ENCODE measurements at regions not wholly inside any gene's neighbourhood (a gene's known extent, or its start where the extent isn't known, plus 50 kb on each side); places are given as distances from the start of the nearest gene placed in this dataset.
"Not testable (repeated sequence)": the region's sequence is repeated elsewhere in the genome, so short reads cannot be mapped to it uniquely, and the experiment has no call there.

DNA sequence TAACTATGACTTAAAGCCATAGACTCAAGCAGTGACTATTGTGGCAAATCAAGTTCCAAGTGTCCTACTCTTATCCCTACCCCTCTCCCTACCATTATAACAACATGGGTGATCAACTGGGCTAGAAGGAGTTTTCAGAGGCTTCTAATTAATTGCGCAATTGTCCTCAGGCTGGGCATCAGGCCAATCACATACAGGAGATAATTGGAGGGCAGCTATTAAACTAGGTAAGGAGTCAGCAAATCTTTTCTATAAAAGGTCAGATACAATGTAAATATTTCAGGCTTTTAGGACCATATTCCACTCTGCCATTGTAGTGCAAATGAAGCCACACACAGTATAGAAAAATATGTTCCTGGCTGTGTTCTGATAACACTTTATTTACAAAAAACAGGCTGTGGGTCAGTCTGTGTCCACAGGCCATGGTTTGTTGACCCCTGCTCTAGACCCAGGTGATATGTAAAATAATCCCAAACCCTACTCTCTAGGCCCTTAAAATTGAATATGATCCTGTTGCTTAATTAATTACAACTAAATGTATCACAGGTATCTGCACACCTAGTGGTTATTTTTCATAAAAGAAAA lies 141.4 kb upstream of the PIK3R1 start:
- no peak for TF ChIP-seq TAF1 (IDR thresholded peaks at IDR 0.05; ENCODE audit: low read depth, low read length)
- no peak for TF ChIP-seq POU2F2 (IDR thresholded peaks at IDR 0.05; ENCODE audit: low read depth, low read length)
- no peak for TF ChIP-seq PAX5 (IDR thresholded peaks at IDR 0.05; ENCODE audit: insufficient read depth, low read length, severe bottlenecking)
- TF ChIP-seq SPI1 (IDR thresholded peaks at IDR 0.05; ENCODE audit: low read depth, low read length), result no peak
- no peak for TF ChIP-seq POLR2AphosphoS5 (IDR thresholded peaks at IDR 0.05; ENCODE audit: low read depth, low read length)
- no peak for TF ChIP-seq POLR2A (IDR thresholded peaks at IDR 0.05; ENCODE audit: low read depth, low read length)
- FAIRE-seq, result no peak
- no peak for DNase-seq (ENCODE audit: insufficient read length, low spot score)

GRCh38 chr5:68071736-68072135 lies 143.8 kb upstream of the PIK3R1 start:
- no peak for TF ChIP-seq PAX5 (IDR thresholded peaks at IDR 0.05; ENCODE audit: insufficient read depth, low read length, severe bottlenecking)
- TF ChIP-seq POU2F2 (IDR thresholded peaks at IDR 0.05; ENCODE audit: low read depth, low read length), result no peak
- TF ChIP-seq POLR2A (IDR thresholded peaks at IDR 0.05; ENCODE audit: low read depth, low read length), result no peak
- no peak for TF ChIP-seq POLR2AphosphoS5 (IDR thresholded peaks at IDR 0.05; ENCODE audit: low read depth, low read length)
- no peak for TF ChIP-seq TAF1 (IDR thresholded peaks at IDR 0.05; ENCODE audit: low read depth, low read length)
- no peak for TF ChIP-seq SPI1 (IDR thresholded peaks at IDR 0.05; ENCODE audit: low read depth, low read length)
- FAIRE-seq, result peak; percentile 51
- DNase-seq (ENCODE audit: insufficient read length, low spot score), result no peak

DNA sequence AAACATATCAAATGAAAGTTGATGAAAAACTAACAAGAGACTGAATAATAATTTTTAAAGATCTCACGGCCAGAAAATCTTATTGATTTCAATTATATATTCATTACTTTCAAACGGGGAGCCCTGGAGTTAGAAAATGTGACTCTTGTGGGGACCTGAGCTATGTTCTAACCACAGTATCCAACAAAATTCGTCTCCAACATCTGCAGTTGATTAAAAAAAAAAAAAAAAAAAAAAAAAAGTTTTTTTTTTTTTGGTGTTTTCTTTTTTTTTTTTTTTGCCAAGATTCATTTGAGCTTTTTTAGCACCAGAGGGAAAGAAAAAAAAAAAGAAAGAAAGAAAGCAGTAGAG lies 144.3 kb upstream of the PIK3R1 start:
- FAIRE-seq (no peak), DNase-seq (ENCODE audit: insufficient read length, low spot score) (no peak)
- TF ChIP-seq POU2F2 (IDR thresholded peaks at IDR 0.05; ENCODE audit: low read depth, low read length), result no peak
- TF ChIP-seq TAF1 (IDR thresholded peaks at IDR 0.05; ENCODE audit: low read depth, low read length), result no peak
- no peak for TF ChIP-seq PAX5 (IDR thresholded peaks at IDR 0.05; ENCODE audit: insufficient read depth, low read length, severe bottlenecking)
- no peak for TF ChIP-seq POLR2AphosphoS5 (IDR thresholded peaks at IDR 0.05; ENCODE audit: low read depth, low read length)
- TF ChIP-seq SPI1 (IDR thresholded peaks at IDR 0.05; ENCODE audit: low read depth, low read length), result no peak
- no peak for TF ChIP-seq POLR2A (IDR thresholded peaks at IDR 0.05; ENCODE audit: low read depth, low read length)

- DNase-seq (ENCODE audit: insufficient read length, low spot score), result peak; percentile 23
- TF ChIP-seq TAF1 (IDR thresholded peaks at IDR 0.05; ENCODE audit: low read depth, low read length) (no peak), PAX5 (IDR thresholded peaks at IDR 0.05; ENCODE audit: insufficient read depth, low read length, severe bottlenecking) (no peak), POLR2AphosphoS5 (IDR thresholded peaks at IDR 0.05; ENCODE audit: low read depth, low read length) (no peak), POU2F2 (IDR thresholded peaks at IDR 0.05; ENCODE audit: low read depth, low read length) (no peak), POLR2A (IDR thresholded peaks at IDR 0.05; ENCODE audit: low read depth, low read length) (no peak), SPI1 (IDR thresholded peaks at IDR 0.05; ENCODE audit: low read depth, low read length) (no peak)
- FAIRE-seq, result no peak
Measured at GRCh38 chr5:68070591-68071281, 144.8 kb upstream of the PIK3R1 start.

GRCh38 chr5:68067976-68068603 lies 147.5 kb upstream of the PIK3R1 start:
- no peak for FAIRE-seq
- no peak for DNase-seq (ENCODE audit: insufficient read length, low spot score)
- TF ChIP-seq SPI1 (IDR thresholded peaks at IDR 0.05; ENCODE audit: low read depth, low read length) (no peak), PAX5 (IDR thresholded peaks at IDR 0.05; ENCODE audit: insufficient read depth, low read length, severe bottlenecking) (no peak), POLR2AphosphoS5 (IDR thresholded peaks at IDR 0.05; ENCODE audit: low read depth, low read length) (no peak), POU2F2 (IDR thresholded peaks at IDR 0.05; ENCODE audit: low read depth, low read length) (no peak), TAF1 (IDR thresholded peaks at IDR 0.05; ENCODE audit: low read depth, low read length) (no peak), POLR2A (IDR thresholded peaks at IDR 0.05; ENCODE audit: low read depth, low read length) (no peak)

- no peak for FAIRE-seq
- TF ChIP-seq POLR2A (IDR thresholded peaks at IDR 0.05; ENCODE audit: low read depth, low read length) (no peak), POU2F2 (IDR thresholded peaks at IDR 0.05; ENCODE audit: low read depth, low read length) (no peak), SPI1 (IDR thresholded peaks at IDR 0.05; ENCODE audit: low read depth, low read length) (no peak), TAF1 (IDR thresholded peaks at IDR 0.05; ENCODE audit: low read depth, low read length) (no peak), POLR2AphosphoS5 (IDR thresholded peaks at IDR 0.05; ENCODE audit: low read depth, low read length) (no peak), PAX5 (IDR thresholded peaks at IDR 0.05; ENCODE audit: insufficient read depth, low read length, severe bottlenecking) (no peak)
- no peak for DNase-seq (ENCODE audit: insufficient read length, low spot score)
Measured at GRCh38 chr5:68067291-68067690, 148.3 kb upstream of the PIK3R1 start.

- DNase-seq (ENCODE audit: insufficient read length, low spot score), result no peak
- FAIRE-seq, result no peak
- TF ChIP-seq TAF1 (IDR thresholded peaks at IDR 0.05; ENCODE audit: low read depth, low read length), result no peak
- TF ChIP-seq POLR2A (IDR thresholded peaks at IDR 0.05; ENCODE audit: low read depth, low read length), result no peak
Measured at GRCh38 chr5:68066277-68066955, 149.1 kb upstream of the PIK3R1 start.

DNA sequence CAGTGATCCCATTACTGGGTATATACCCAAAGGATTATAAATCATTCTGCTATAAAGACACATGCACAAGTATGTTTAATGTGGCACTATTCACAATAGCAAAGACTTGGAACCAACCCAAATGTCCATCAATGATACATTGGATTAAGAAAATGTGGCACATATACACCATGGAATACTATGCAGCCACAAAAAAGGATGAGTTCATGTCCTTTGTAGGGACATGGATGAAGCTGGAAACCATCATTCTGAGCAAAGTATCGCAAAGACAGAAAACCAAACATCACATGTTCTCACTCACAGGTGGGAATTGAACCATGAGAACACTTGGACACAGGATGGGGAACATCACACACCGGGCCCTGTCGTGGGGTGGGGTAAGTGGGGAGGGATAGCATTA lies 150.2 kb upstream of the PIK3R1 start:
- FAIRE-seq; DNase-seq (ENCODE audit: insufficient read length, low spot score): not testable (repeated sequence)

DNA sequence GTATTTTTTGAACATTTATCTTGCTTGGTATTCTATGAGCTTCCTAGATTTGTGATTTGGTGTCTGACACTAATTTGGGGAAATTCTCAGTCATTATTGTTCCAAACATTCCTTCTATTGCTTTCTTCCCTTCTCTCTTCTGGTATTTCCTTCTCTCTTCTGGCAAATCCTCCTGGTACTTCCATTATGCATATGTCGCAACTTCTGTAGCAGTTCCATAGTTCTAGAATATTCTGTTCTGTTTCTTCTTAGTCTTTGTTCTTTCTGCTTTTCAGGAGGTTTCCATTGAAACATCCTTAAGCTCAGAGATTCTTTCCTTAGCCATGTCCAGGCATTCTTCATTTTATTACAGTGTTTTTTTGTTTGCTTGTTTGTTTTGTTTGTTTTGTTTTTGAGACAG lies 155.2 kb upstream of the PIK3R1 start:
- FAIRE-seq (no peak), DNase-seq (ENCODE audit: insufficient read length, low spot score) (no peak)
- TF ChIP-seq POLR2A (IDR thresholded peaks at IDR 0.05; ENCODE audit: low read depth, low read length) (no peak), POLR2AphosphoS5 (IDR thresholded peaks at IDR 0.05; ENCODE audit: low read depth, low read length) (no peak), SPI1 (IDR thresholded peaks at IDR 0.05; ENCODE audit: low read depth, low read length) (no peak), PAX5 (IDR thresholded peaks at IDR 0.05; ENCODE audit: insufficient read depth, low read length, severe bottlenecking) (no peak), TAF1 (IDR thresholded peaks at IDR 0.05; ENCODE audit: low read depth, low read length) (no peak), POU2F2 (IDR thresholded peaks at IDR 0.05; ENCODE audit: low read depth, low read length) (no peak)
